ENCODE measurements at regions not wholly inside any gene's neighbourhood (a gene's known extent, or its start where the extent isn't known, plus 50 kb on each side); places are given as distances from the start of the nearest gene placed in this dataset.

DNA sequence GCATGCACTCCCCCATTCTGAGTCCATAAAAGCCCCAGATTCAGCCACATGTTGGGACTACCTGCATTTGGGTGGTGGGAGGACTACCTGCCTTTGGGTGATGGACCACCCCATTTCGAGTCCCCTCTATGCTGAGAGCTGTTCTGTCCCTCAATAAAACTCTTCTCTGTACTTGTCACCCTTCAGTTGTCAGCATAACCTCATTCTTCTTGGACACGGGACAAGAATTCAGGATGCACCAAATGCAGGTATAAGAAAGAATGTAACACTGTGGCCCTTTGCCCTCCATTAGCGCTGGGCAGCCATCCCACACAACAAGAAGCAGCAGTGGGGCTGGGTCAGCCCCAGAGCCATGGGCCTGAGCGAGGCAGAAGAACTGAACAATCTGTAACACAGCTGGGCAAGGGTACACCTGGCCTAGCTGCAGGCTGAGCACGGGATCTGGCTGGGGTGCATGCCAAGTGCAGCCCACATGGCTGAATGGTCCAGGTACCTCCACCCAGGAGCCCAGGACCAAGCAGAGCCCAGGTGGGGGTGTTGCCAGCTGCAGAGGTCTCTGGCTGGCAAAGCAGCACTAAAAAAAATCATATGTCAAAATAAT, 1344.3 kb upstream of the LRRTM3 start:
- TF ChIP-seq, protein P1, sequence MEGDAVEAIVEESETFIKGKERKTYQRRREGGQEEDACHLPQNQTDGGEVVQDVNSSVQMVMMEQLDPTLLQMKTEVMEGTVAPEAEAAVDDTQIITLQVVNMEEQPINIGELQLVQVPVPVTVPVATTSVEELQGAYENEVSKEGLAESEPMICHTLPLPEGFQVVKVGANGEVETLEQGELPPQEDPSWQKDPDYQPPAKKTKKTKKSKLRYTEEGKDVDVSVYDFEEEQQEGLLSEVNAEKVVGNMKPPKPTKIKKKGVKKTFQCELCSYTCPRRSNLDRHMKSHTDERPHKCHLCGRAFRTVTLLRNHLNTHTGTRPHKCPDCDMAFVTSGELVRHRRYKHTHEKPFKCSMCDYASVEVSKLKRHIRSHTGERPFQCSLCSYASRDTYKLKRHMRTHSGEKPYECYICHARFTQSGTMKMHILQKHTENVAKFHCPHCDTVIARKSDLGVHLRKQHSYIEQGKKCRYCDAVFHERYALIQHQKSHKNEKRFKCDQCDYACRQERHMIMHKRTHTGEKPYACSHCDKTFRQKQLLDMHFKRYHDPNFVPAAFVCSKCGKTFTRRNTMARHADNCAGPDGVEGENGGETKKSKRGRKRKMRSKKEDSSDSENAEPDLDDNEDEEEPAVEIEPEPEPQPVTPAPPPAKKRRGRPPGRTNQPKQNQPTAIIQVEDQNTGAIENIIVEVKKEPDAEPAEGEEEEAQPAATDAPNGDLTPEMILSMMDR (IDR thresholded peaks at IDR 0.05; ENCODE audit: low read length) = no peak
- TF ChIP-seq EZH2 (IDR thresholded peaks at IDR 0.05; ENCODE audit: borderline replicate concordance, low read length) = no peak
